GM13977 (cell line): ENCODE measurements at regions not wholly inside any gene's neighbourhood (a gene's known extent, or its start where the extent isn't known, plus 50 kb on each side); places are given as distances from the start of the nearest gene placed in this dataset.

Experiments
- DNase-seq: peaks from one replicate; pipeline ENCODE4 v3.0.0; 2012; ENCODE audit warnings: low spot score
- in situ Hi-C: fragments of 300-500 bp; cut with MboI; formaldehyde crosslinking; loops from one replicate; pipeline ENCODE4 v1.12.0; 2022; ENCODE audit warnings: low sequenced_read_pairs, low pct_unique_long_range_greater_than_20kb, mixed read lengths, inconsistent platforms; ENCODE audit not compliant: unreplicated experiment
- TF ChIP-seq, protein P1 (sequence below): IDR thresholded peaks from 2 replicates; pipeline ENCODE4 v1.5.1; 2012; ENCODE audit warnings: mild to moderate bottlenecking, control low read depth; ENCODE audit not compliant: insufficient read depth; ENCODE audit errors: extremely low read depth, missing control alignments

DNA sequence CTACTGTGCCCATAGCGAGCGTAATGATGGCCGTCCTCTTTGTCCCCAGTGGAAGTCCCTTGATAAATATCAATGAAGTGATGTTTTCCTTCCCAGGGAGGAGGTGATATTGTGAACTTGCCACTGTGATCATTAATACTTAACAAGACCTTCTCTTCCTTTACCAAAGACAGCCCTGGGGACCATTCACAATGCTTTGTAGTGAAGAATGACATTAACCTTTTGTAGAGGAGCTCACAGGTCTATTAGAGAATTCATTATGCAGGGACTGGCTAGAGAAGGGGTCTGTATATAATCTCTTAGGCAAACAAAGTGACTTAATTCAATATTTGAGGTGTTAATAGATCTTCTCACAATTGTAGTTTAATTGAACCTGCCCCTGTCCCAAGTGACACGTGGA, 452.9 kb upstream of the DMAC1 start:
- TF ChIP-seq, protein P1, sequence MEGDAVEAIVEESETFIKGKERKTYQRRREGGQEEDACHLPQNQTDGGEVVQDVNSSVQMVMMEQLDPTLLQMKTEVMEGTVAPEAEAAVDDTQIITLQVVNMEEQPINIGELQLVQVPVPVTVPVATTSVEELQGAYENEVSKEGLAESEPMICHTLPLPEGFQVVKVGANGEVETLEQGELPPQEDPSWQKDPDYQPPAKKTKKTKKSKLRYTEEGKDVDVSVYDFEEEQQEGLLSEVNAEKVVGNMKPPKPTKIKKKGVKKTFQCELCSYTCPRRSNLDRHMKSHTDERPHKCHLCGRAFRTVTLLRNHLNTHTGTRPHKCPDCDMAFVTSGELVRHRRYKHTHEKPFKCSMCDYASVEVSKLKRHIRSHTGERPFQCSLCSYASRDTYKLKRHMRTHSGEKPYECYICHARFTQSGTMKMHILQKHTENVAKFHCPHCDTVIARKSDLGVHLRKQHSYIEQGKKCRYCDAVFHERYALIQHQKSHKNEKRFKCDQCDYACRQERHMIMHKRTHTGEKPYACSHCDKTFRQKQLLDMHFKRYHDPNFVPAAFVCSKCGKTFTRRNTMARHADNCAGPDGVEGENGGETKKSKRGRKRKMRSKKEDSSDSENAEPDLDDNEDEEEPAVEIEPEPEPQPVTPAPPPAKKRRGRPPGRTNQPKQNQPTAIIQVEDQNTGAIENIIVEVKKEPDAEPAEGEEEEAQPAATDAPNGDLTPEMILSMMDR: no peak
- in situ Hi-C loops: no loop called here
- DNase-seq: no peak

DNA sequence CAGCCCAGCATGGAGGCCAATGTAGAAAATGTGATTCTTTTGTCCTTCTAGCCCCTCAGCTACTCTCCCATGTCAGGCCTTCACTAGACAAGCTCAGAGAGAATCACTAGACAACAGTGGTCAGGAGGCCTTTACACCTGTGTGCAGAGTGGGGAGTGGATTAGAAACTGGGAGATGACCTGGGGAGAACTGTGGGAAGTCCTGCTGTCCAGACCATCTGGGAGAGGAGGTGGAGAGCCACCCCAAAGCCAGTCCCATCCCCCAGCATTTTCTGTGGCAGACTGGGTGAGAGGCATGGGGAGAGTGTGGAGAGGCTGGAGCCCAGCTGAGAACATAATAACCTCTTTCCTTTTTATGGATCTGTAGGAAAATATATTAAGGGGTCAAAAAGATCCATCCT, 452.0 kb upstream of the DMAC1 start:
- TF ChIP-seq, protein P1: no peak
- no peak for DNase-seq
- in situ Hi-C loops: no loop called here

DNA sequence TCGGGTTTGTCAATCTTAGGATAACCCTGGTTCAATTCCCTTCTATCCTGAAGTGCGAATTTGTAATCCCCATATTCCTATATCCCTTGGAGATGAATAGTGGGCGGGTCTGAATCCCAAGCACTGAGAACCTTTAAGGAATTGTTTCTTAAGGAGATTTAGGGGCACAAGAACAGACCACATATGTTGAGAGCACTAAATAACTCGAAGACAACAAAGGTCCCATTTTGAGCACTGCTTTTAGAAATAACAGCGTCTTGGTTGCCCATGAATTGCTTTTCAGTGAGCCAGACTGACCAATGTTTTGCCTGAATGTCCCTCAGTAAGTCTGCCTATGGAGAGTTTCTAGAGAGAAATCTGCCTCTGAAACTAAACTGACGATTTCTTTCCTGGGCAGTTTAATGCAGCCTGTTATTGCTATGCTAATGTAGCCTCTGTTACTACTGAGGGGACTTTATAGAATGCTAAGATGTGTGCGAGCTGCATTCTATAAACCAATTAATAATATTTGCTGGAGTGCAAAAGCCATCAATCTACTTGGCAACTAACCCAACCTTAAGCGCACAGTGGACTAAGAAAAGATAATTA, 445.0 kb upstream of the DMAC1 start:
- TF ChIP-seq, protein P1: no peak
- in situ Hi-C loops: no loop called here
- DNase-seq: no peak

DNA sequence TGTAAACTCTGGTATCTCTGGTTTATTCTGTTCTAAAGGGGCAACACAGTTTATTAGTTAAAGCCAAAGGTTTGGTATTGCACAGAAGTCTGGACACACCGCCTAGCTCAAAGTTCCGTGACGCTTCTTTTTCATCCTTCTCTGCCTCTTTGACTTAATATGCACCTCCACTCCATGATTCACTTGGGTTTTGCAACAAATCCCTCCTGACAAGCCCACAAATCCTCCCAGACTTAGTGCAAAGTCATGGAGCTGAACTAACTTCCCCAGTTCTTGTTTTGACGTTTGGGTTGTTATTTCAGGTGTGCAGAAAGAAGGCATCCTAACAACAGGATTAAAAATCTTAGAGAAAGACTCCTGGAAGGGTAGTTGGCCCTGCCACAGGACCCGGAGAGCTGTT, 441.6 kb upstream of the DMAC1 start:
- in situ Hi-C loops: no loop called here
- TF ChIP-seq, protein P1: no peak
- no peak for DNase-seq

DNA sequence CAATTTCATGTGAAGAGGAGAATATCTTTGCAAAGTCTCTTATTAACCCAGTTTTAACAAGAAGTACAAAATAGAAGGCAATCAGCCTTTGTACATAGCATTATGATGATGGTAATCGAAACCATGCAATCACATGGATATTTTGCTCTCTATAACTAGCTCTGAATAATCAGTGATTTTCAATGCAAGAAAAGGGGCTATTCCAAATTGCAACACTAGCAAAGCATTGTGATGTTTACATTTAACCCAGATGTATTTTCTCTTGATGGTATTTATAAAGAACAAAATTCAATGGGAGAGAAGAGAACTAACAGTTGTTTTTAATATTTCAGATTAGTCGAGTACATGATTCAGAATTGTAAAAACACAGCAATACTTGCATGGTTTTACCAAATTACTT, 437.5 kb upstream of the DMAC1 start:
- no peak for DNase-seq
- TF ChIP-seq, protein P1: no peak
- in situ Hi-C loops: no loop called here

DNA sequence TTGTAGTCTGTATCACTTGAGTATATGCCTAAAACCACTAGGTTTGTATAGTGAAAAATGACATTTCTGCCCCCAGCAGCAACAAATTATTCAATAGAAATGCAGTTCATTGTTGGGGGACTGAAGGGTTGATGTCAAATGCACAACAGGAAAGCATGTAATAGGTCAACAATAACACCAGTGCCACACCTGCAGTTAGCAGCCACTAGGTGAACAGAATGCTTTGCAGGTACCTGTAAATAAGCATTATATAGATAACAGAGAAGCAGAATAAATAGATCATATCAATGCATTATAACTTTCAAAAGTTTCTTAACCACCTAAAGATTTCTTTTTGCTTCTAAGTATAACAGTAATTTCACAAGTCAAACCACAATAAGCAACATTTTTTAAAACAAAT, 435.9 kb upstream of the DMAC1 start:
- TF ChIP-seq, protein P1: no peak
- in situ Hi-C loops: no loop called here
- DNase-seq: no peak

DNA sequence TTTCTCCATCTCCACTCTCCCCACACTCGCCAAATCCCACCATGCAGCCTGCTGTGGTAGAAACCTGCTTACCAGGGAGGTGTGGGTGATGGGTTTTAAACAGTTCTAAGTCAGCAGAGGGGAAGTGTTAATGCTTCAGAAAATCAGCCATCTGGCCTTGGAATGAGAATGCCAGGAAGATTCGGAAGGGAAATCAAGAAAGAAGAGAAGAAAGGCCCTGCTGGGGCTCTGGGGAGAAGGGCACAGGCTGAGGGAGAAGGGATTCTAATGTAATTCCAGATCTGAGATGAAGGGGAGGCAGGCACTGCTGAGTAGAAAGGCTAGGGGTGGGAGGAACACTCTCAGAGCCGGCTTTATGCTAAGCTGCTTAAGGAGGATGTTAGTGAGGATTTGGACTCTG, 434.7 kb upstream of the DMAC1 start:
- DNase-seq: no peak
- TF ChIP-seq, protein P1: no peak
- in situ Hi-C loops: no loop called here
